AG09309 (cell line): ENCODE measurements at regions not wholly inside any gene's neighbourhood (a gene's known extent, or its start where the extent isn't known, plus 50 kb on each side); places are given as distances from the start of the nearest gene placed in this dataset.

Experiments used
- DNase-seq: peaks from one replicate; pipeline ENCODE4 v3.0.0-alpha.2; 2010; ENCODE audit warnings: low read depth
- H3K4me3 ChIP-seq: 2 replicates; pipeline ENCODE4 v1.5.1; 2011; ENCODE audit warnings: mild to moderate bottlenecking, low read depth, low read length, moderate library complexity; ENCODE audit not compliant: control insufficient read depth
- TF ChIP-seq, protein P1 (sequence below): IDR thresholded peaks from 2 replicates; pipeline ENCODE4 v1.5.1; 2011; ENCODE audit warnings: mild to moderate bottlenecking, low read depth, low read length, inconsistent platforms; ENCODE audit not compliant: insufficient read depth, control insufficient read depth; ENCODE audit errors: missing control alignments

- no peak for DNase-seq
- TF ChIP-seq, protein P1, sequence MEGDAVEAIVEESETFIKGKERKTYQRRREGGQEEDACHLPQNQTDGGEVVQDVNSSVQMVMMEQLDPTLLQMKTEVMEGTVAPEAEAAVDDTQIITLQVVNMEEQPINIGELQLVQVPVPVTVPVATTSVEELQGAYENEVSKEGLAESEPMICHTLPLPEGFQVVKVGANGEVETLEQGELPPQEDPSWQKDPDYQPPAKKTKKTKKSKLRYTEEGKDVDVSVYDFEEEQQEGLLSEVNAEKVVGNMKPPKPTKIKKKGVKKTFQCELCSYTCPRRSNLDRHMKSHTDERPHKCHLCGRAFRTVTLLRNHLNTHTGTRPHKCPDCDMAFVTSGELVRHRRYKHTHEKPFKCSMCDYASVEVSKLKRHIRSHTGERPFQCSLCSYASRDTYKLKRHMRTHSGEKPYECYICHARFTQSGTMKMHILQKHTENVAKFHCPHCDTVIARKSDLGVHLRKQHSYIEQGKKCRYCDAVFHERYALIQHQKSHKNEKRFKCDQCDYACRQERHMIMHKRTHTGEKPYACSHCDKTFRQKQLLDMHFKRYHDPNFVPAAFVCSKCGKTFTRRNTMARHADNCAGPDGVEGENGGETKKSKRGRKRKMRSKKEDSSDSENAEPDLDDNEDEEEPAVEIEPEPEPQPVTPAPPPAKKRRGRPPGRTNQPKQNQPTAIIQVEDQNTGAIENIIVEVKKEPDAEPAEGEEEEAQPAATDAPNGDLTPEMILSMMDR = no peak
Observed at GRCh38 chrX:134747006-134747405, 50.0 kb downstream of the PABIR2 start.

GRCh38 chrX:134746410-134746785 lies 50.6 kb downstream of the PABIR2 start:
- TF ChIP-seq, protein P1 = no peak
- no peak overlapping the region for H3K4me3 ChIP-seq
- DNase-seq = no peak

More at GRCh38 chrX:134747006-134747405, 50.0 kb downstream of the PABIR2 start:
- no peak overlapping the region for H3K4me3 ChIP-seq

DNA sequence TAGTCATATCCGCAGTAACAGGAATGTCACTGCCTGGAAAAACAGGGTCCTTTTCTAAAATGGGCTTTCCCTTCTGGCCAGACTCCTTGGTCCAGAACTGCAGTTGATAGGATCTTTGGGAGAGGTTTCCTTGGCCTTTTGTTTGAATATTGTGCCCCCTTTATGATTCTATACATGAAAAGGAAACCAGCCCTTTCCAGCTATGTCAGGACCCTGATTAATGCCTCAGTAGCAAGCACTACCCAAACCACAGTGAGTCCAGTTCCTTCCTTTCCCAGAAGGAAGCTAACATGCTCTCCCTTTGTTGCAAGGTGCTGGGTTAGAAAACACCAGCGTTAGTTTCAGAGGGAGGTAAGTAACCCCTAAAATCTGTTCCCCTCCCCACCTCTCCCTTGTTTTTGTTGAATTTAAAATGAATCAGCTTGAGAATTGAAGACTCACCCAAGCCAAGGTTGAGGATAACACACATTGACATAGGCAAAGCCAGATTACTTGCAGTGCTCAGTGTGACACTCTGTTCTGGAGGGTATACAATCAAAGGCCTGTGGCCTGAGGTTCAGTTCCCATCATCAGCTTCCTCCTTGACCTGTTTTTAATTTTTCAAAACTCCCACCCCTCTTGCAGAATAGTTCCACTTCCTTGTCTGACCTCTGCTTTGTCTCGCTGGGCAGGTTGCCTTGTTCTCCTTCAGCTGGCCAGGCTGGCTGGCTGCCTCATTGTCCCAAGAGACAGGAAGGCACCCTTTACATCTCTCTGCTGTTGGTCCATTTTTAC lies 51.2 kb downstream of the PABIR2 start:
- no peak overlapping the region for H3K4me3 ChIP-seq
- no peak for DNase-seq
- TF ChIP-seq, protein P1 = no peak

DNA sequence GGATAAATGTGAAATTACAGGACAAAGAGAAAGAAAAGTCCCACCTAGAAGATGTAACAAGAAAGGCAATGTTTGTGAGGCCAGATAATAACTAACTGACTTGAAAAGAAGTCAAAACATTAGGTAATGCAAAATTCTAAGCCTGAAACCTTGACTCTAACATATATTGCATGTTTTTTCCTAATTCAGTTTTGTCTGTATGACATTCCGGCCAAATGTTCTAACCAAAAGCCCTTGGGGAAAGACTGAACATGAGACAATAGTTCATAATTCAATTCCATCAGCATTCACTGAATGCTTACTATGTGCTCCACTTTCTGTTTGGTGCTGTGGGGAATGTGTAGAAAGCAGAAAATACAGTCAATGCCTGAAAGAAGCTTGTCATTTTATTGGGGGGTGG lies 53.9 kb downstream of the PABIR2 start:
- no peak for DNase-seq

GRCh38 chrX:134742573-134742972 lies 54.4 kb downstream of the PABIR2 start:
- no peak overlapping the region for H3K4me3 ChIP-seq
- DNase-seq = no peak
- TF ChIP-seq, protein P1 = no peak

More for the DNA sequence above, 53.9 kb downstream of the PABIR2 start:
- TF ChIP-seq, protein P1 = no peak
- H3K4me3 ChIP-seq = no peak overlapping the region

- TF ChIP-seq, protein P1 = no peak
- DNase-seq = no peak
- H3K4me3 ChIP-seq = no peak overlapping the region
Observed at GRCh38 chrX:134741746-134742145, 55.3 kb downstream of the PABIR2 start.
